ENCODE measurements at regions not wholly inside any gene's neighbourhood (a gene's known extent, or its start where the extent isn't known, plus 50 kb on each side); places are given as distances from the start of the nearest gene placed in this dataset.
"Not testable (repeated sequence)": the region's sequence is repeated elsewhere in the genome, so short reads cannot be mapped to it uniquely, and the experiment has no call there.

GRCh38 chr5:50558640-50559039 lies 107.8 kb upstream of the PARP8 start:
- not testable (repeated sequence) for TF ChIP-seq SP2 (IDR thresholded peaks at IDR 0.05; ENCODE audit: low read length); CBX5 (IDR thresholded peaks at IDR 0.05; ENCODE audit: low read depth, low read length); SIRT6 (IDR thresholded peaks at IDR 0.05; ENCODE audit: low read length); POLR2AphosphoS5 (IDR thresholded peaks at IDR 0.05; ENCODE audit: low read depth, low read length); POLR2A (IDR thresholded peaks at IDR 0.05; ENCODE audit: control extremely low read depth in 1 of 2, low read depth in 2 of 2, low read length in 2 of 2)
- TF ChIP-seq, protein P1, sequence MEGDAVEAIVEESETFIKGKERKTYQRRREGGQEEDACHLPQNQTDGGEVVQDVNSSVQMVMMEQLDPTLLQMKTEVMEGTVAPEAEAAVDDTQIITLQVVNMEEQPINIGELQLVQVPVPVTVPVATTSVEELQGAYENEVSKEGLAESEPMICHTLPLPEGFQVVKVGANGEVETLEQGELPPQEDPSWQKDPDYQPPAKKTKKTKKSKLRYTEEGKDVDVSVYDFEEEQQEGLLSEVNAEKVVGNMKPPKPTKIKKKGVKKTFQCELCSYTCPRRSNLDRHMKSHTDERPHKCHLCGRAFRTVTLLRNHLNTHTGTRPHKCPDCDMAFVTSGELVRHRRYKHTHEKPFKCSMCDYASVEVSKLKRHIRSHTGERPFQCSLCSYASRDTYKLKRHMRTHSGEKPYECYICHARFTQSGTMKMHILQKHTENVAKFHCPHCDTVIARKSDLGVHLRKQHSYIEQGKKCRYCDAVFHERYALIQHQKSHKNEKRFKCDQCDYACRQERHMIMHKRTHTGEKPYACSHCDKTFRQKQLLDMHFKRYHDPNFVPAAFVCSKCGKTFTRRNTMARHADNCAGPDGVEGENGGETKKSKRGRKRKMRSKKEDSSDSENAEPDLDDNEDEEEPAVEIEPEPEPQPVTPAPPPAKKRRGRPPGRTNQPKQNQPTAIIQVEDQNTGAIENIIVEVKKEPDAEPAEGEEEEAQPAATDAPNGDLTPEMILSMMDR (IDR thresholded peaks at IDR 0.05; ENCODE audit: control extremely low read depth in 1 of 3, insufficient read depth in 1 of 3, low read depth in 1 of 3, low read length in 3 of 3) = not testable (repeated sequence)
